ENCODE measurements at regions not wholly inside any gene's neighbourhood (a gene's known extent, or its start where the extent isn't known, plus 50 kb on each side); places are given as distances from the start of the nearest gene placed in this dataset.
"Not testable (repeated sequence)": the region's sequence is repeated elsewhere in the genome, so short reads cannot be mapped to it uniquely, and the experiment has no call there.

DNA sequence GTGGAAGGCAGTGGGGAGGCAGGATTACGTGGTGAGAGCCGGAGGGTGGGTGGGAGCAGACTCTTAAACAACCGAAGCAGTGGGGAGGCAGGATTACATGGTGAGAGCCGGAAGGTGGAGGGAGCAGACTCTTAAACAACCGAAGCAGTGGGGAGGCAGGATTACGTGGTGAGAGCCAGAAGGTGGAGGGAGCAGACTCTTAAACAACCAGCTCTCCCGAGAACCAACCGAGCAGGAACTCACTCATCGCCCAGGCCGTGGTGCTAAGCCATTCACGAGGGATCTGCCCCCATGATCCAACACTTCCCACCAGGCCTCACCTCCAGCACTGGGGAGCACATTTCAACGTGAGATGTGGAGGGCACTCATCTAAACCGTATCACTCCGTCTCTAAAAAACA, 87.7 kb downstream of the RTP5 start:
- DNase-seq (ENCODE audit: low spot score), result no peak

DNA sequence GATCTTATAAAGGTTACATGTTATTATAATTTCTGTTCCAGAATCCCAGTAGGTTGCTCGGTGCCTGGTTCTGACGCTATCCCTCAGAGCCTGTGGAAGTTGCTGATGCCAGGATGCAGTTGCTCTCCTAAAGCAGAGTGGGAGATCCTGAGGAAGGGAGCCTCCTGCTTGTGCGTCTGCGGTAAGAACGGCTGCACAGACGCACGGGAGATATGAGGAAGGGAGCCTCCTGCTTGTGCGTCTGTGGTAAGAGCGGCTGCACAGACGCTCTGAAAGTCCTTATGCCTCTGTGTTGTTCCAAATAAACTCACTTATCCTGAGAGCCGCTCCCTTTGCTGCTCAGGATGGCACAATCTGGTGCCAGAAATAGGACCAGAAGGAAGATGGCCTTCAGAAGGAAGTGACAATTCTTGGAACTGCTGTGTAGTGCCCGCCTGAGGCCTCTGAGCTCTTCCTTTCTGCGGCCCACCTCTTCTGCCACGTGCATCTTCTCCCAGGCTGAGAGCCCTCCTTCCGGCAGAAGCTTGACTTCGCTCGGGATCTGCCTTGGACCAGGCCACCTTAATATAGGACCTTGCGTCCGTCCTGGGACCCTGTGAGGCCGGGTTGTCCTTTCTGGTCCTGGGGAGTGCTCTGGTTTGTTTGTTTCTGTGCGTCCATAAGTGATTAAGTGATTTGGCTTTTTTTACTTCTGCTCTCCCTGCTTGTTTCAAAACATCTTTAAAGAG, 89.5 kb downstream of the RTP5 start:
- no peak for DNase-seq (ENCODE audit: low spot score)

DNA sequence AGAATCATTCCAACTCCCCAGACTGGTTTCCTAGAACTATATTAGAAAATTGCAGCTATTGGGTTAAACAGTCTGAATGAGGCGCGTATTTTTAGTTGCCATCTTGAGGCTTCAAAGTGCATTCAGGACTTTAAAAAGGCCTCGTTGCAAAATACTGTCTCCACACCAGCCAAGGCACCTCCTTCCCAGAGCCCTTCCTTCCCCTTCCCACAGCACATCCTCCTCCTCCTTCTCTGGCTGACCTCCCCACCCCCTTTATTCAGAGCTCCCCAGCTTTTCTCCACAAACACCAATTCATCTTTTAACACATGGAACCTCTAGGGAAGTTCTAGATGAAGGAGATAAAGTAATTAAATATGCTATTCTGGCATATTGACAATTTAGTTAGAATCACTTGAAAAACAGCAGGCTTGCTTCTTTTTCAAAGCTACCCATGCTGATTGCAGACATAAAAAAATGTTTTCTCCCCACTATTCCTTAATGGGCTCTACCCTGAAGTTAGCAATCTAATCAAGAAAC, 90.3 kb downstream of the RTP5 start:
- DNase-seq (ENCODE audit: low spot score), result no peak

DNA sequence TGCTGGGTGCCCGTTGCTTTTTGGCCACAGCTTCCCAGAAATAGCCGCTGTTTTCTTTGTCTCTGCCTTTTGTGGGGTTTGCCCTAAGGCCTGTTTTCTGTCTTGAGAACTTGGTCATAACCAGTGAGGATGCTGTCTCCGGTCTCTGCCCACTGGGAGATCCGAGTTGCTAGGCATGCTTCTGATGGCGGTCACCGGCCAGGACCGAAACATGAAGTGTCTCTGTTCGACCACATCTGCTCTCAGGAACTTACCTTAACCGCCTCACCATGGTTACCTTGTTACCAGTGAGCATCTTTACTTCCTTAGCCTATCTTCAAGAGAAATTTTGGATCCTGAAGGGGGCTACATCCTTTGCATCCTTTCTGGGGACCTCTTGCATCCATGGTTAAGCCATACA, 91.9 kb downstream of the RTP5 start:
- DNase-seq (ENCODE audit: low spot score), result no peak

DNA sequence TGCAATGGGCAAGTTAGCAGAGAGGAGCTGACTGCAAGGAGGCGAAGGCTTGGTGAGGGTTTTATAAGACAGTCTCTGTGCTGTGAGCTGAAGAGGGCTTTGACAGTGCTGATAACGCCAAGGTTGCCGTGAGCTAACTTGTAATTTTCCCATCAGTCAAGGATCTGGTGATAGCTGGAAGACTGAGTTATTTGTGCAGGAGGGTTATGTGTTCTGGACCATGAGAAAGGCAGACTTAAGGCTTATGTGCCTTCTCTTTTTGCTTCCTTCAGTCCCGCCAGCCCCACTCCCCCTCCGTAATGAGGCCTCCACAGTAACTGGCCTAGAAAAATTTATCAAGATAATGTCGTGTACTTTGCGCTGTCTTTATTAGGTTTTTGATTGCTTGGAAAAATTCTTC, 94.6 kb downstream of the RTP5 start:
- DNase-seq (ENCODE audit: low spot score), result no peak

DNA sequence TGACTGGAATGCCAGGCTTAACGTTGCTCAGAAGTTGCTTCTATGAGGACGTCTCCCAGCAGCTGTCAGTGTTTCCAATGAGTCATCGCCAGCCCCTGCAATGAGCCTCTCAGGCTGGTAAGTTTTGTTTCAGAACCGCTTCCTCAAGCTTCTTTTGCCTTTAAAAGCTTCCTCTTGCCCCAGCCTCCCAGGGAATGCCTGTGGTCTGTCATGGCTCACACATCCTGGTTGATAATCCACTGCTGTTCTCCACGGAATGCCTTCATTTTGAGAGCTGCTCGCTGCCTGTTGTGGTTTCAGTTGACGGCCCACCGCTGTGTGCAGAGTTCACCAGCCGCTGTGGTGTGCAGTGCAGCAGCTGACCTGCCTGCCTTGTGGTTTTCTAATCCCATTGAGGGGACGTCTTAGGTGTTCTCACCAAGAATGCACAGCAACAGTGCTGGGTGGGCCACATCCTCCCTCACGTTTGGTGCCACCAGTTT, 96.4 kb downstream of the RTP5 start:
- peak; percentile 93 for DNase-seq (ENCODE audit: low spot score)

DNA sequence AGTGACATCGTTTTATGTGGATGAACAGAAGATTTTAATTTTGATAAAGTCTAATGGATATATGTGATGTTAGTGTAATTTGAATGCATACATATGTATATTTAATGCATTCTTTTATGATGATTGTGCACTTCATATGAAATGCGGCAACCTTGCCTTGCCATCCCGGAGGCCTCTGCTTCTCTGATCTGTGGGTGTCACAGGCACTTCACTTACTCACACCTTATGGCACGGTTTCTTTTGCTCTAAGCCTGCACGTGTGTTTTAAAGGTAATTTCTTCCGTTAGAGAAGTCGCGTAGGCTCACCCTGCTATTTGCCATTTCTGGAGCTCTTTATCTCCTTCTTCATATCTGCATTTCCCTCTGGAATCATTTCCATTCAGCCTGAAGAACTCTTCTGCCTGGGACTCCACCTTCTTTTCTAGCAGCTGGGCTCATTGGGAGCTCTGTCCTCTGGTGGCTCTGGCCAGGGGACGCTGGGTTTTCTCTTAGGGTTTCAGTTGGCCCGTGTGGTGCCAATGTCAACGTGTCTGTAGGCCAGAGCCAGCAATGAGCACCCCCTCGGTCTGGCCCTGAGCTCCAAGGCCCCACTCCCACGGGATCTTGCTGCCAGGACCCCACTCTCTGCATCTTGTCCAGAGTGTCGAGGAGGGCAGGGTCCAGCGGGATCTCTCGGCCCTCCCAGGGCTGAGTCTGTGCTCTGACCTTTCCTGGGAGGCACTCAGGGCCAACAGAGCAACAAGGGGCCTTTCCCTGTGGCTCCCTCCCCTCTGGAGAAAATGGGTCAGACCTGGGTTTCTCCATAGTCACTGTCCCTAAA, 97.3 kb downstream of the RTP5 start:
- no peak for DNase-seq (ENCODE audit: low spot score)

DNA sequence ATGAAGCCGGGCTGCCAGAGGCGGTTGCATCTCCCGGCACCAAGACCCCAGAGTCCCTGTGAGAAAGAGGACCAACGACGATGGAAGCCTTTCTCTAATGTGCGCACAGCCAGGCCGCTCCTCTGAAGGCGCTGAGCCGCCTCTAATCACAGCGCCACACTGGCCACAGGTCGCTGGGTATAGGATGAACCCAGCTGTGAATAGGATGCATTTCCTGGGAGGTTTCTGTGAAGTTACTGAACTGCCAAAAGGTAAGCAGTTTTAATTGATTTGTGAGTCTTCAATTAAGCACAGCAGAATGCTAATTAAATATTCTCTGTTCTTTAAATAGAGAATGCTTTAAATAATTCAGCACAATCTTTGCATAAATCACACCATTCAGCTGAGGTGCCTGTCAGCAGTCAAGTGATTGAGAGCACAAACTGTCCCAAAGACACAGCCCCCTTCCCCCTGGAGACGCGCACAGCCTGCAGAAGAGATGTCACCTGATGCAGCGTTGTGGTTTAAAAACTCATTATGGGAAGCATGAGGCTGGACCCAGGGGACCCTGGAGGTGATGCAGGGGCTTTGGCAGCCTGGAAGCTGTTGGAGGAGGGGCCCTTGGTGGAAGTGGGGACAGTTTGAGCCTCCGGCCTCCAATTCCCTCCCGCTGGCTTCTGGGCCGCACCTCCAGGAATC, 98.1 kb downstream of the RTP5 start:
- no peak for DNase-seq (ENCODE audit: low spot score)

DNA sequence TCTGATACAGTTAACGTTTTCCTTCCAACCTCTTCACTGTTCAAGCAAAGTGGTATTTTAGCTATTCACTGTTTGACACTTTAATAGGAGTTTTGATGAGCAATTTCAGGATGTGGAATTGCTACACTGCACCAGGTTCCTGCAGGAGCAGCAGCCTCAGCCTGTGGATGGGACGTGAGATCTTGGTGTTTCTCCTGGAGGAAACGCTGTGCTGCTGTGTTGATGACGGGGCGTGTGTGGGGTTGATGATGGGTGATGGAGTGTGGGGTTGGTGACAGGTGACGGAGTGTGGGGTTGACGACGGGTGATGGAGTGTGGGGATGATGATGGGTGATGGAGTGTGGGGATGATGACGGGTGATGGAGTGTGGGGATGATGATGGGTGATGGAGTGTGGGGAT, 98.9 kb downstream of the RTP5 start:
- no peak for DNase-seq (ENCODE audit: low spot score)

DNA sequence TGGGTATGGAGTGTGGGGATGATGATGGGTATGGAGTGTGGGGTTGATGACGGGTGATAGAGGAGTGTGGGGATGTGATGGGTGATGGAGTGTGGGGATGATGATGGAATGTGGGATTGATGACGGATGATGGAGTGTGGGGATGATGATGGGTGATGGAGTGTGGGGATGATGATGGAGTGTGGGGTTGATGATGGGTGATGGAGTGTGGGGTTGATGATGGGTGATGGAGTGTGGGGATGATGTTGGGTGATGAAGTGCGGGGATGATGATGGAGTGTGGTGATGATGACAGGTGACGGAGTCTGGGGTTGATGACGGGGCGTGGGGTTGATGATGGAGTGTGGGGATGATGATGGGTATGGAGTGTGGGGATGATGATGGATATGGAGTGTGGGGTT, 99.7 kb downstream of the RTP5 start:
- DNase-seq (ENCODE audit: low spot score), result not testable (repeated sequence)

DNA sequence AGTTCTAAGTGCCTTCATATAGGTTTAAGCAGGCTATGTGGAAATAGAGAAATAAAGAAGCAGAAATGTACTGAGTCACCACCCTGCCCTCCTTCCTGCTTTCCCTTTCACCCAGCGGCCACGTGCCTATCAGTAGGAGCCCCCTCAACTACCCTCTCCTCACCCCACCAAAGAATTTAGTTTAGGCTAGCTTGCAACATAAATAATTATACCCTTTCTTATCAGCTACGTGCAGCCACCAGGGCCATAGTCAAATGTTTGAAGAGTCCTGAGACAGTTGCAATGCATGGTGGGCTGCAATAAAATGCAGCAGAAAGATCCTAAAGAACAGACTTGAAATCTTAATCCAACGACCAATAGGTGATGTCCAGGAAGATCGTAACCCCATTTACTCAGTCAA, 101.2 kb downstream of the RTP5 start:
- DNase-seq (ENCODE audit: low spot score), result no peak

DNA sequence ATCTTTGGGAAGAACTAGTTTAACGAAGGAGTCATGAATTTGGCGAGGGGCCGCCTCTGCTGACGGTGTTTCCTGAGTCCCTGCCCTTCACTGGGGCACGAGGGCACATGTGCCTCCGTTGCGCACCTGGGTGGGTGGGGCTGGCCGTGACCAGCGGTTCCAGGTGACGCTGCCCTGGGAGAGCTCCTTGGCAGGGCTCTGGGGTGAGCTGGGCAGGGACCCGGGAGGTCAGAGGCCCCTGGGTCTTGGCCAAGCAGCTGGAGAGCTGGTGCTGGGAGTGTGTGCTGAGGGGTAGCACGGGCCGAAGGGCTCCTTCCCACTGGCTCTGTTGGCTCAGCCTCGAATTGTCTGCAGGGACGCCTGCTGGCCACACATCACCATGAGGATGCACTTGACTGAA, 104.6 kb downstream of the RTP5 start:
- DNase-seq (ENCODE audit: low spot score), result no peak

DNA sequence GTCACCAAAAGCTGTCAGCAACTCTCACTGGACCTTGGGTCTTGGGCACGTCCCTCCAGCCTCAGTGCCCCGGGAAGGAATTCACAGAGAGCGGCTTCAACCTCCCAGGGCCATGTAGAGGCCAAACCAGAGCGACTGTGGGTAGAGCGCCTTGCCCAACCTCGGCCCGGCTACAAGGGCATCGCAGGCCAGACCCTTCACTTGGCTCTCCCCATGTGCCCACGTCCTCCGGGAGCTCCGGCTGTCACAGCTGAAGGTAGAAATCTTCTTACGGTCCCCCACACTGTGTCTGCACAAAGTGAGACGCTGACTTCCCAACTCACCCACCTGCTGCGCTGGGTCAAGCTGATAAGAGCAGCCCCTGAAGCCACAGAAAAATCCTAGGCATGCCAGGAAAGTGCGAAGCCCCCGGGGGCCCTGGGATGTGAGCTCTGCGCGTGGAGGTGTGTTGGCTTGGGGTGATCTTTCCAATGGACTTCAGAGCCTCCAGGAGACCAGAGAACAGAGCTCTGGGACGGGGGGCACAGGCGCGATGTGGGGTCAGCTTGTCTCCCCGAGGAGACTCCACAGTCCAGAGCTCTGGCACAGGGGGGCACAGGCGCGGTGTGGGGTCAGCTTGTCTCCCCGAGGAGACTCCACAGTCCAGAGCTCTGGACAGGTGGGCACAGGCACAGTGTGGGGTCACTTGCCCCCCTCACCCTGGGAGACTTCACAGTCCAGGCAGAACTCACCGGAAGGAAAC, 105.5 kb downstream of the RTP5 start:
- no peak for DNase-seq (ENCODE audit: low spot score)

DNA sequence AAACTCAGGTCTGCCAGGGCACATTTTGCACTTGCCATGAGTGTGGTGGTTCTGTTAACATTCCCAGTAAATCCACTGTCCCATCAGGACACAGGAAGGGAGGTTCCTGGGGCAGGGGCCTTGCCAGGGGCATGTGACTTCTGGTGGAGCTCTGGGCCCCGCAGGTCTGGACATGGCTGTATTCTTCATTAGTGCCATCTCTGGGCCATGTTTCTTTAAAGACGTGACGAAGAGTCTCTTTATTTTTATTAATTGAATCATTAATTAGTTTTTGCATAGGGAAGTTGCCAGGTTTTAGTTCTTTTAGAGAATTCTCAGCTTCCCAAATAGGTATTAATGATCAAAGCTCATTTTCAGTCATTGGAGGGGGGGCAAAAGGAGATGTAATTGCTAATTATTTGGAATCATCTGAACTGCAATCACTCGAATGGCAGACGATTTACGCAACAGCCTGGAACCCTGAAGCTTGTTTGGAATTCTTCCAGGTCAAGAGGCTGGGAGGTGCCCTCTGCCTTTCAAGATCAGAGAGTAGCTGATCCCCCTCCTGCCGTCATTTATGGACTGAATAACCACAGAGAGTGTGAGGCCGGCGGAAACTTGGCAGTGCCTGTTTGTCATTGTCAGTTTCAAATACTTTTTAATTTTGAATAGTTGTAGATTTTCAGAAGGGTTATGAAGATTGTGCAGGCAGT, 106.2 kb downstream of the RTP5 start:
- no peak for DNase-seq (ENCODE audit: low spot score)

DNA sequence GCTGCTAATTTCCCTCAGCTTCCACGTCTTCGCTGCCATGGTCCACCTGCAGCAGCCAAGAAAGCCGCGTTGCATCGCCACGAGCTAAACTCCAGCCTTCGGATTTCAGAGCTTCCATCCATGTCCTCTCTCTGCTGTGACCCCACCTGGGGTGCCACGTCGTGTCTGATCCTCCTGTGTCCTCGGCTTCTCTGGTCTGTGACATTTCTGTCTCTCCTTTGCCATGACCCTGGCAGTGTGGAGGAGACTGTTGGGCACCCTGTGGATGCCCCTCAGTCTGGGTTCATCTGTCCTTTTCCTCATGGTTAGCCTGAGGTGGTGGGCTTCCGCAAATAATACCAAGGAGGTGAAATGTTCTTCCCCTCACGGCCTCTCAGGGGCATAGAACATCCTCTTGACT, 106.8 kb downstream of the RTP5 start:
- DNase-seq (ENCODE audit: low spot score), result no peak

DNA sequence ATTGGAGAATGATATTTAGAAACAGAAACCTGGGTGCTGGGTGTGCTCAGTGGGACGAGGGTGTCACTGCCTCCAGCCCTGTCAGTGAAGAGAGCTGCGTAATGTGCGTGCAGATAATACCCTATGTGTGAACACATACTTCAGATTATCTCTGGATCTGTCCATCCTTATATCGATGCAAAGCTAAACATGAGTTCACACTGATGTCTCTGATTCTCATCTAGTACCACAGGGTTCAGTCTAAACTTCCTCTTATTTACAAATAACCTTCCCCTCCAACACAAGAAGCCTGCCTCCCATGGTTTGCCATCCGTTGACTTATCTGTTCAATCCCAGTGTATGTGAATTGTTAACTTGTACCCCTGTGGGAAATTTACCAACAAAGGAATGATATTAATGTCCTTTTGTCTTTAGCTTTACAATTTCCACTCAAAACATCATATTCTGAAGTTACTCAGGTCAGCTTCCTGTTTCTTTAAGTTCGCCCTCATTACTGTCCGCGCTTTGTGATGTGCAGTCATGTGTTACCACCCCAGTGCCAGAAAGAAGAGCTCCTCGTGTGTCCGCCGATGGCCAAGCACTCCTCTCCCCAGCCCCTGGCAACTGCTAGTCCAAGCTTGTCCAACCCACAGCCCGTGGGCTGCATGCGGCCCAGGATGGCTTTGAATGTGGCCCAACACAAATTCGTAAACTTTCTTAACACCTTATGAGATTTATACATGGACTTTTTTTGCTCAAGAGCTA, 108.2 kb downstream of the RTP5 start:
- DNase-seq (ENCODE audit: low spot score), result no peak

DNA sequence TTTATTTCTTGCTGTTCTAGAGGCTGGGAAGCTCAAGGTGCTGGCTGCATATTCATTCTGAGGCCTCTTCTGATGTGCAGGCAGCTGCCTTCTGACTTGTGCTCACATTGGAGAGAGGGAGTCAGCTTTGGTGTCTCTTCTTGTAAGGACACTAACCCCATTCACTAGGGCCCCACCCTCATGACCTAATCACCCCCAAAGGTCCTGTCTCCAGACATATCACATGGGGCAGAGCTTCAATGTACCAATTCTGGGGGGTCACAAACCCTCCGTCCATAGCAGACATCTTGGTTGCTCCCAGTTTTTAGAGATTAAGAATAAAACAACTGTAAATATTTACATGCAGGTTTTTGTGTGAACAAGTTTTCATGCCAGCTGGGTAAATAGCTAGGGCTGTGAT, 109.1 kb downstream of the RTP5 start:
- DNase-seq (ENCODE audit: low spot score), result no peak

DNA sequence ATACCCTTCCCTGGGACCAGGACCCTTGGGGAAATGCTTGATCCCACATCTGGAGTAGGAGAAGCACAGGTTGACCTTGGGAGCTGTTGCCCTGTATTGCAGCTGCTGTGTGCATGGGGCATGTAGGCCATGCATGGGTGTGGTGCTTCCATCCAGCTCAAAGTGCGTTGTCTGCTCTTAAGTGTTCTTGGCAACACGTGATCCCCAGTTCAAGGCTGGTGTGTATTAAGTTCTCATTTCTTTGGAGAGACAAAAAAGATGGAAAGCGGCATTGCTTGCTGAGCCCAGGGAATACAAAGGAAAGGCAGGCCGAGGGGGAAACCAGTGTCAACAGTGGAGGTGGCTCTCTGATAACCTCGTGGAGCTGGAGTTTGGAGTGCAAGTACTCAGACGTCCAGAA, 110.7 kb downstream of the RTP5 start:
- no peak for DNase-seq (ENCODE audit: low spot score)

DNA sequence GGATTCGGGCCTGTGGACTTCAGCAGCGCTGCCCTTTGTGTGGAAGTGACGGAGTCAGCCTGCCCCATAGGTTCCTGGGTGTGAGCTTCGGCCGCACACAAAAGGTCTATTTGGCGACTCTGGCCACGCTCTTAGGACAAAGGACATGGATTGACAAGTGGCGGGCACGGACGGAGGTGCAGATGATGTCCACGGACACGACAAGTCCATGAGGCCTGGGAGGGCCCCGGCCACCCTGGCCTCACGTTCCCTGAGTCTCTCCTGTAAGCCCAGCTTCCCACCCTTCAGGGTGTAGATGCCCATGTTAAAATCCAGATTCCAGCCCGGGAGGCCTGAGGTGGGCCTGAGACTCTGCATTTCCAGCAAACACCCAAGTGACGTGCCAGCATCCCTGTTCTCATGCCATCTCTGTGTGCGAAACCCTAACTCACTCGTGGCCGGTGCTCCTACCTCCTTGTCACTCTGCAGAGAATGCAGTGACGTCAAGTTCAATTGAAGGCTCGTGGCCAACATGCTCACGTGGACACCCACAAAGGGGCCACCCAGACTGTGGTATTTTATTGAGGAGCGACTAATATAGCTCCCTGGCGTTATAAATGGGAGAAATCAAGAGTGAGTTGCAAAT, 111.7 kb downstream of the RTP5 start:
- no peak for DNase-seq (ENCODE audit: low spot score)

Measured in AG20443 (cell line).